22Rv1 (cell line): ENCODE measurements at regions not wholly inside any gene's neighbourhood (a gene's known extent, or its start where the extent isn't known, plus 50 kb on each side); places are given as distances from the start of the nearest gene placed in this dataset.

Source experiments
- CTCF ChIP-seq: fragments of 450-650 bp; IDR thresholded peaks from 2 replicates; pipeline ENCODE4 v1.5.1; 2017; ENCODE audit warnings: mild to moderate bottlenecking
- ZFX ChIP-seq: fragments of 450-650 bp; IDR thresholded peaks from 2 replicates; pipeline ENCODE4 v1.6.1; 2017; ENCODE audit warnings: antibody characterized with exemption, borderline replicate concordance

DNA sequence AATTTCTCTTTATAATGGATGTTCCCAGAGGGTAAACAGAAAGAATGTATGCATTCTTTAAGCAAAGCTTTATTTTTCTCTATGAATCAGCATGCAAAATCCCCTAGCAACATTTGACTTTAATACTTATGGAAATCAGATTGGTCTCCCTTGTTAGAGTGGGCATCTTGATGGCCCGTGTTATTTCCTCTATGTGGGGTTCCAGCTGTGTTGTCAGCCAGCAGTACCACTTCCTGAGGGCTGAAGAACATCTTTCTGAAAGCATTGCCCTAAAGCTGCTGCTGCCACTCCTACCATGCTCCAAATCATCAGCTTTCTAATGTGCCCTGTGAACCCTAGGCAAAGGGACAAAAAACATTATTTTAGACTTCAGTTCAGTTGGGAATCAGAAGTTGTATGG, 70.4 kb upstream of the HECTD2 start:
- TF ChIP-seq CTCF: no peak
- no peak for TF ChIP-seq ZFX
